PC-9 (cell line): ENCODE measurements at regions not wholly inside any gene's neighbourhood (a gene's known extent, or its start where the extent isn't known, plus 50 kb on each side); places are given as distances from the start of the nearest gene placed in this dataset.

Experiments
- EZH2 ChIP-seq: fragments of 200-600 bp; sonication (generic); IDR thresholded peaks from 2 replicates; pipeline ENCODE4 v1.8.0; 2017; ENCODE audit warnings: antibody characterized with exemption, low read depth
- TF ChIP-seq, protein P1 (sequence below): fragments of 200-600 bp; sonication (generic); conservative IDR thresholded peaks from 2 replicates; pipeline ENCODE4 v1.6.1; 2017; ENCODE audit warnings: mixed run types, antibody characterized with exemption, mild to moderate bottlenecking, moderate library complexity

DNA sequence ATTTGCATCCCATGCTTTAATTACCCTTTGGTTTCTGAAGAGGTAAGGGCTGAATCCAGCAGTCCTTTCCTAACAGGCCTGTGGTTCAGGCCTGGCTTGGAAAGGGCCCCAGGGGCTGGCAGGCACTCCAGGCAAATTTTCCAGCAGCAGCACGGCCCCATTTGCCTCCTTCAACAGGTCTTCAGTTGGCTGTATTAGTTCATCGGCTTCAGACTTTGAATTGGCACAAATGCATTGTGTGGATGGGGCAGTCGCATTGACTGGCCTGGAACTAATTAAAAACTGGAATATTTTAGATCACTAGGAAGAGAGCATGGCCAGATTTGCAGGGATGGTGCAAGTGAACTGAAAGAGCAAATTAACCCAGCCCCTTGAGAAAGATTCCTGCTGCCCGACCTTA lies 207.8 kb upstream of the MCTP2 start:
- TF ChIP-seq, protein P1, sequence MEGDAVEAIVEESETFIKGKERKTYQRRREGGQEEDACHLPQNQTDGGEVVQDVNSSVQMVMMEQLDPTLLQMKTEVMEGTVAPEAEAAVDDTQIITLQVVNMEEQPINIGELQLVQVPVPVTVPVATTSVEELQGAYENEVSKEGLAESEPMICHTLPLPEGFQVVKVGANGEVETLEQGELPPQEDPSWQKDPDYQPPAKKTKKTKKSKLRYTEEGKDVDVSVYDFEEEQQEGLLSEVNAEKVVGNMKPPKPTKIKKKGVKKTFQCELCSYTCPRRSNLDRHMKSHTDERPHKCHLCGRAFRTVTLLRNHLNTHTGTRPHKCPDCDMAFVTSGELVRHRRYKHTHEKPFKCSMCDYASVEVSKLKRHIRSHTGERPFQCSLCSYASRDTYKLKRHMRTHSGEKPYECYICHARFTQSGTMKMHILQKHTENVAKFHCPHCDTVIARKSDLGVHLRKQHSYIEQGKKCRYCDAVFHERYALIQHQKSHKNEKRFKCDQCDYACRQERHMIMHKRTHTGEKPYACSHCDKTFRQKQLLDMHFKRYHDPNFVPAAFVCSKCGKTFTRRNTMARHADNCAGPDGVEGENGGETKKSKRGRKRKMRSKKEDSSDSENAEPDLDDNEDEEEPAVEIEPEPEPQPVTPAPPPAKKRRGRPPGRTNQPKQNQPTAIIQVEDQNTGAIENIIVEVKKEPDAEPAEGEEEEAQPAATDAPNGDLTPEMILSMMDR = no peak
- no peak for TF ChIP-seq EZH2
